Activated CD4-positive, alpha-beta memory T cell treated with anti-CD3 and anti-CD28 coated beads, Interleukin-2, amount 10 ng/mL, durations not matched to agents 7 days and 5 days (primary cell): ENCODE measurements at regions not wholly inside any gene's neighbourhood (a gene's known extent, or its start where the extent isn't known, plus 50 kb on each side); places are given as distances from the start of the nearest gene placed in this dataset.

ENCODE experiments used
- CTCF ChIA-PET: fragments of 350-600 bp; sonication (Branson Sonifier 250); formaldehyde crosslinking; loops from one replicate; lab custom pipeline; 2021; ENCODE audit warnings: antibody characterized with exemption, inconsistent platforms; lab: Charles Lee
- POLR2A ChIA-PET: fragments of 350-600 bp; sonication (Branson Sonifier 250); formaldehyde crosslinking; loops from one replicate; lab custom pipeline; 2021; ENCODE audit warnings: antibody characterized with exemption; lab: Charles Lee
- DNase-seq: peaks from one replicate; pipeline ENCODE4 v3.0.0-alpha.2; 2020
- H3K27ac Mint-ChIP-seq: one replicate; pipeline ENCODE4 v1.8.0; 2021; ENCODE audit warnings: mild to moderate bottlenecking, mixed read lengths
- H3K27me3 Mint-ChIP-seq: one replicate; pipeline ENCODE4 v1.8.0; 2021; ENCODE audit warnings: mixed read lengths
- H3K36me3 Mint-ChIP-seq: one replicate; pipeline ENCODE4 v1.8.0; 2021; ENCODE audit warnings: low read depth, mixed read lengths
- H3K4me1 Mint-ChIP-seq: one replicate; pipeline ENCODE4 v1.8.0; 2021; ENCODE audit warnings: mixed read lengths
- H3K4me3 Mint-ChIP-seq: one replicate; pipeline ENCODE4 v1.8.0; 2021; ENCODE audit warnings: mild to moderate bottlenecking, mixed read lengths
- H3K9me3 Mint-ChIP-seq: one replicate; pipeline ENCODE4 v1.8.0; 2021; ENCODE audit warnings: mixed read lengths

- H3K36me3 Mint-ChIP-seq, result no peaks in the 10 kb centered on the region
- no peaks in the 10 kb centered on the region for H3K9me3 Mint-ChIP-seq
- no peak overlapping the region for H3K27ac Mint-ChIP-seq
- ChIA-PET CTCF (no interaction called here), POLR2A (no interaction called here)
- H3K4me1 Mint-ChIP-seq, result peaks cover 4% of the 10 kb centered on the region
- H3K27me3 Mint-ChIP-seq, result peaks cover 4% of the 10 kb centered on the region
- no peak for DNase-seq
- H3K4me3 Mint-ChIP-seq, result no peak overlapping the region
These were observed 127.7 kb upstream of the LRFN2 start for GRCh38 chr6:40714576-40715564.

DNA sequence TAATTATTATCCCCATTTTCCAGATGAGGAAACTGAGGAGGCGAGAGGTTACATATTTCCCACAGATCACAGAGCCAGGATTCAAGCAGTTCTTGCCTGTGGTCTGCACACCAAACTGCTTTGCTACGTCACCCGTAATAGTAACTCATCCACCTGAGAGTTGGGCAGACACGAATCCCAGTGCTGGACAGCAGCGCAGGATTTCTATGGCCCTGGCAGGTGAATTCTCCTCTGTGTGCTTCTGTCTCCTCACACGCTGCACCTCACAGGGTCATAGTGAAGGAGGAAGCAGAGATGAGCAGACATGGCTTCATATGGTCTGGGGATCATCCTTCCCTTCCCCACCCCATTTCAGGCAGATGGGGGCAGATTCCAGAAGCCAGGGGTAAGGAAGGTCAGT, 127.0 kb upstream of the LRFN2 start:
- H3K9me3 Mint-ChIP-seq, result no peaks in the 10 kb centered on the region
- ChIA-PET CTCF (interaction anchor here (0.6 kb wide), 1 partner anchor 79 kb away, joined by 4 read pairs; no protein-coding TSS in a partner anchor), POLR2A (no interaction called here)
- H3K4me3 Mint-ChIP-seq, result no peak overlapping the region
- H3K4me1 Mint-ChIP-seq, result no peaks in the 10 kb centered on the region
- H3K27ac Mint-ChIP-seq, result no peak overlapping the region
- no peak for DNase-seq
- no peaks in the 10 kb centered on the region for H3K36me3 Mint-ChIP-seq
- H3K27me3 Mint-ChIP-seq, result peaks cover 4% of the 10 kb centered on the region

- ChIA-PET CTCF (no interaction called here), POLR2A (no interaction called here)
- Mint-ChIP-seq H3K27ac (no peak overlapping the region), H3K27me3 (peaks cover 4% of the 10 kb centered on the region), H3K9me3 (no peaks in the 10 kb centered on the region), H3K36me3 (no peaks in the 10 kb centered on the region), H3K4me1 (no peaks in the 10 kb centered on the region), H3K4me3 (no peak overlapping the region)
- no peak for DNase-seq
These were observed 126.0 kb upstream of the LRFN2 start for GRCh38 chr6:40713002-40713719.

GRCh38 chr6:40710626-40711330, 123.6 kb upstream of the LRFN2 start:
- Mint-ChIP-seq H3K36me3 (no peaks in the 10 kb centered on the region), H3K4me3 (no peak overlapping the region), H3K4me1 (no peaks in the 10 kb centered on the region), H3K9me3 (no peaks in the 10 kb centered on the region), H3K27me3 (peaks cover 7% of the 10 kb centered on the region), H3K27ac (no peak overlapping the region)
- CTCF ChIA-PET, result no interaction called here
- POLR2A ChIA-PET, result no interaction called here
- DNase-seq, result no peak

- no peak overlapping the region for H3K27ac Mint-ChIP-seq
- H3K9me3 Mint-ChIP-seq, result no peaks in the 10 kb centered on the region
- H3K4me1 Mint-ChIP-seq, result no peaks in the 10 kb centered on the region
- H3K27me3 Mint-ChIP-seq, result peaks cover 4% of the 10 kb centered on the region
- no peak for DNase-seq
- POLR2A ChIA-PET, result no interaction called here
- CTCF ChIA-PET, result no interaction called here
- no peak overlapping the region for H3K4me3 Mint-ChIP-seq
- H3K36me3 Mint-ChIP-seq, result no peaks in the 10 kb centered on the region
These were observed 120.9 kb upstream of the LRFN2 start for GRCh38 chr6:40708049-40708448.

DNA sequence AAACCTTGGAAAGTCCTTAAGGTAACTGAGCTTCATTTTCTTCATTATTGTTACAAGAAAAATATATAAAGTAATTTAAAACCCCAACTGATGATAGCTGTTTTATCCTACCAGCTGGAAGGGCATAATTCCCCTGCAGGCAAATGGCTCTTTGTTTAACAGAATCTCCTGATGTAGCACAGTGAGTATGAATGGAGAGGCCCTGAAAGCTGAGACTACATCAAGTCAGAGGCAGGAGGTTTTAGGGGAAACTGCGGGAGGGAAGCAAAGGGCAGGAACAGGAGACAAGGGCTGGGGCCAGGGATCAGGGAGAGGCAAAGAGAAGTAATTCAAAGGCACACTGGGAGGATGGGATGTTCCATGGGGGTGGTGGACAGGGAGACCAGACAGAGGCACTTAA, 119.0 kb upstream of the LRFN2 start:
- Mint-ChIP-seq H3K36me3 (no peaks in the 10 kb centered on the region), H3K4me3 (no peak overlapping the region), H3K27me3 (peaks cover 11% of the 10 kb centered on the region), H3K9me3 (no peaks in the 10 kb centered on the region), H3K4me1 (no peaks in the 10 kb centered on the region), H3K27ac (no peak overlapping the region)
- no peak for DNase-seq
- ChIA-PET POLR2A (no interaction called here), CTCF (no interaction called here)

GRCh38 chr6:40705354-40705753, 118.2 kb upstream of the LRFN2 start:
- no peaks in the 10 kb centered on the region for H3K36me3 Mint-ChIP-seq
- no peak for DNase-seq
- POLR2A ChIA-PET, result no interaction called here
- peaks cover 11% of the 10 kb centered on the region for H3K27me3 Mint-ChIP-seq
- CTCF ChIA-PET, result no interaction called here
- H3K27ac Mint-ChIP-seq, result no peak overlapping the region
- H3K4me3 Mint-ChIP-seq, result no peak overlapping the region
- H3K9me3 Mint-ChIP-seq, result no peaks in the 10 kb centered on the region
- no peaks in the 10 kb centered on the region for H3K4me1 Mint-ChIP-seq

- Mint-ChIP-seq H3K36me3 (no peaks in the 10 kb centered on the region), H3K4me1 (no peaks in the 10 kb centered on the region), H3K4me3 (no peak overlapping the region), H3K27me3 (peaks cover 9% of the 10 kb centered on the region), H3K27ac (no peak overlapping the region), H3K9me3 (no peaks in the 10 kb centered on the region)
- DNase-seq, result no peak
- ChIA-PET POLR2A (no interaction called here), CTCF (no interaction called here)
These were observed 114.3 kb upstream of the LRFN2 start for GRCh38 chr6:40701352-40702007.

GRCh38 chr6:40700006-40700580, 112.9 kb upstream of the LRFN2 start:
- H3K4me3 Mint-ChIP-seq, result no peak overlapping the region
- ChIA-PET CTCF (no interaction called here), POLR2A (no interaction called here)
- peaks cover 9% of the 10 kb centered on the region for H3K27me3 Mint-ChIP-seq
- no peak overlapping the region for H3K27ac Mint-ChIP-seq
- H3K36me3 Mint-ChIP-seq, result no peaks in the 10 kb centered on the region
- DNase-seq, result no peak
- no peaks in the 10 kb centered on the region for H3K9me3 Mint-ChIP-seq
- no peaks in the 10 kb centered on the region for H3K4me1 Mint-ChIP-seq

- no peaks in the 10 kb centered on the region for H3K4me1 Mint-ChIP-seq
- ChIA-PET POLR2A (no interaction called here), CTCF (no interaction called here)
- no peaks in the 10 kb centered on the region for H3K9me3 Mint-ChIP-seq
- no peaks in the 10 kb centered on the region for H3K36me3 Mint-ChIP-seq
- no peak overlapping the region for H3K27ac Mint-ChIP-seq
- H3K4me3 Mint-ChIP-seq, result no peak overlapping the region
- no peak for DNase-seq
- H3K27me3 Mint-ChIP-seq, result peaks cover 1% of the 10 kb centered on the region
These were observed 108.7 kb upstream of the LRFN2 start for GRCh38 chr6:40695750-40696415.

DNA sequence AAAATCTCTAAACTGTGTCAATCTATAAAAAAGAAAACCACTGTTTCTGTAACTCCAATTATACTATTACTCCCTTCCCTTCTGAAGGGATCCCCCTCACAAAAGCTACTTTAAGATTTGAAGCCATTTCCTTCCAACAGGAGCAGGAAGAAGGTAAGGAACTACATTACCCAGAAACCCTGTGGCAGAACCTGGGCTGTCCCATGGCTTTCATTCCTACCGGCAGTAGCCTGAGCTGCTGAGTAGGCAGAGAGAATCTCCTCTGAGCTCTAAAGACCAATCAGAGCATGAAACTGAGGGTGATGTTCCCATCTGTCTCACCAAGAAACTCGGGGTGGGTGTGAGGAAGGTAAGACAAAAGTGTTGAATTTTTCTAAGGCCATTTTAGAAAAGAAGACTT, 108.0 kb upstream of the LRFN2 start:
- H3K27me3 Mint-ChIP-seq, result no peaks in the 10 kb centered on the region

DNA sequence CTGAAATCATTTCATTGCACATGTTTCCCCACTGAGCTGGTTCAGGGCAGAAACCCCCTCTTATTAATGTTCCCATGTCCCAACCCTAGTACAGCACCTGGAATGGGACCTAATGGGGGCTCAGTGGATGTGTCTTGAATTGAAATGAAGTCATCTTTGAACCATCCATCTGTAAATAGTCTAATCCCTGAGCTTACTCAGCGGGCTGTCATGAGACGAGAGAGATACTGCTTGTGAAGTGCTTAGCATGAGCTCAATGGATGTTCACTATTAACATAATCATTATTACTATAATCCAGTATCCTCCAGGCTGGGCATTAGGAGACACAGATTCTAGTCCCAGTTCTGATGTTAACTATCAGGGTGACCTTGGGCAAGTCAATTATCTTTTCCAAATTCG, 106.6 kb upstream of the LRFN2 start:
- H3K27ac Mint-ChIP-seq, result no peak overlapping the region
- no peak overlapping the region for H3K4me3 Mint-ChIP-seq
- no peaks in the 10 kb centered on the region for H3K9me3 Mint-ChIP-seq
- H3K4me1 Mint-ChIP-seq, result no peaks in the 10 kb centered on the region
- no peak for DNase-seq
- POLR2A ChIA-PET, result no interaction called here
- no peaks in the 10 kb centered on the region for H3K36me3 Mint-ChIP-seq
- H3K27me3 Mint-ChIP-seq, result no peaks in the 10 kb centered on the region
- CTCF ChIA-PET, result interaction anchor here (0.9 kb wide), 1 partner anchor 27 kb away, joined by 3 read pairs; no protein-coding TSS in a partner anchor

More for the DNA sequence above, 108.0 kb upstream of the LRFN2 start:
- POLR2A ChIA-PET, result no interaction called here
- Mint-ChIP-seq H3K9me3 (no peaks in the 10 kb centered on the region), H3K27ac (no peak overlapping the region), H3K36me3 (no peaks in the 10 kb centered on the region), H3K4me3 (no peak overlapping the region), H3K4me1 (no peaks in the 10 kb centered on the region)
- DNase-seq, result no peak
- CTCF ChIA-PET, result no interaction called here
